ENCODE measurements at regions not wholly inside any gene's neighbourhood (a gene's known extent, or its start where the extent isn't known, plus 50 kb on each side); places are given as distances from the start of the nearest gene placed in this dataset.

GRCh38 chr16:52238710-52239109 lies 308.2 kb downstream of the TOX3 start:
- Histone ChIP-seq H2AFZ (ENCODE audit: low read length) (no peak overlapping the region), H3K9ac (ENCODE audit: low read length) (no peak overlapping the region), H3K4me3 (ENCODE audit: low read length) (no peak overlapping the region), H3K79me2 (ENCODE audit: low read length) (no peaks in the 10 kb centered on the region), H3K4me2 (ENCODE audit: low read depth, low read length, poor library complexity, severe bottlenecking) (no peak overlapping the region), H3K27ac (ENCODE audit: low read length) (no peak overlapping the region), H3K27me3 (ENCODE audit: low read length) (no peaks in the 10 kb centered on the region), H3K36me3 (ENCODE audit: insufficient read depth, low read length) (no peaks in the 10 kb centered on the region), H3K9me3 (ENCODE audit: low read length) (no peaks in the 10 kb centered on the region), H3K9me2 (replicated peaks; ENCODE audit: insufficient read depth, low read length) (no peaks in the 10 kb centered on the region), H3K4me1 (ENCODE audit: low read length) (no peaks in the 10 kb centered on the region), H4K20me1 (ENCODE audit: insufficient read depth, low read depth, low read length) (no peaks in the 10 kb centered on the region)
- DNase-seq, result no peak

- H3K4me2 ChIP-seq (ENCODE audit: low read depth, low read length, poor library complexity, severe bottlenecking), result no peak overlapping the region
- no peak overlapping the region for H2AFZ ChIP-seq (ENCODE audit: low read length)
- H4K20me1 ChIP-seq (ENCODE audit: insufficient read depth, low read depth, low read length), result no peaks in the 10 kb centered on the region
- H3K79me2 ChIP-seq (ENCODE audit: low read length), result no peaks in the 10 kb centered on the region
- no peaks in the 10 kb centered on the region for H3K4me1 ChIP-seq (ENCODE audit: low read length)
- no peak for DNase-seq
- H3K27ac ChIP-seq (ENCODE audit: low read length), result no peak overlapping the region
- H3K9me2 ChIP-seq (replicated peaks; ENCODE audit: insufficient read depth, low read length), result no peaks in the 10 kb centered on the region
- H3K9me3 ChIP-seq (ENCODE audit: low read length), result no peaks in the 10 kb centered on the region
- no peak overlapping the region for H3K9ac ChIP-seq (ENCODE audit: low read length)
- no peak overlapping the region for H3K4me3 ChIP-seq (ENCODE audit: low read length)
- no peaks in the 10 kb centered on the region for H3K36me3 ChIP-seq (ENCODE audit: insufficient read depth, low read length)
- no peaks in the 10 kb centered on the region for H3K27me3 ChIP-seq (ENCODE audit: low read length)
Measured at GRCh38 chr16:52237823-52238222, 309.1 kb downstream of the TOX3 start.

GRCh38 chr16:52235186-52235585 lies 311.8 kb downstream of the TOX3 start:
- no peaks in the 10 kb centered on the region for H3K9me3 ChIP-seq (ENCODE audit: low read length)
- DNase-seq, result no peak
- H3K4me2 ChIP-seq (ENCODE audit: low read depth, low read length, poor library complexity, severe bottlenecking), result no peak overlapping the region
- H3K36me3 ChIP-seq (ENCODE audit: insufficient read depth, low read length), result no peaks in the 10 kb centered on the region
- no peaks in the 10 kb centered on the region for H3K27me3 ChIP-seq (ENCODE audit: low read length)
- no peaks in the 10 kb centered on the region for H3K79me2 ChIP-seq (ENCODE audit: low read length)
- H4K20me1 ChIP-seq (ENCODE audit: insufficient read depth, low read depth, low read length), result no peaks in the 10 kb centered on the region
- no peak overlapping the region for H3K27ac ChIP-seq (ENCODE audit: low read length)
- no peaks in the 10 kb centered on the region for H3K4me1 ChIP-seq (ENCODE audit: low read length)
- H2AFZ ChIP-seq (ENCODE audit: low read length), result no peak overlapping the region
- no peak overlapping the region for H3K4me3 ChIP-seq (ENCODE audit: low read length)
- no peak overlapping the region for H3K9ac ChIP-seq (ENCODE audit: low read length)
- no peaks in the 10 kb centered on the region for H3K9me2 ChIP-seq (replicated peaks; ENCODE audit: insufficient read depth, low read length)

GRCh38 chr16:52234626-52235025 lies 312.3 kb downstream of the TOX3 start:
- H3K9me2 ChIP-seq (replicated peaks; ENCODE audit: insufficient read depth, low read length), result no peaks in the 10 kb centered on the region
- H3K27me3 ChIP-seq (ENCODE audit: low read length), result no peaks in the 10 kb centered on the region
- no peaks in the 10 kb centered on the region for H3K9me3 ChIP-seq (ENCODE audit: low read length)
- no peak overlapping the region for H3K27ac ChIP-seq (ENCODE audit: low read length)
- no peaks in the 10 kb centered on the region for H3K36me3 ChIP-seq (ENCODE audit: insufficient read depth, low read length)
- no peak overlapping the region for H3K4me3 ChIP-seq (ENCODE audit: low read length)
- DNase-seq, result no peak
- no peak overlapping the region for H3K4me2 ChIP-seq (ENCODE audit: low read depth, low read length, poor library complexity, severe bottlenecking)
- no peaks in the 10 kb centered on the region for H3K79me2 ChIP-seq (ENCODE audit: low read length)
- no peak overlapping the region for H3K9ac ChIP-seq (ENCODE audit: low read length)
- H2AFZ ChIP-seq (ENCODE audit: low read length), result no peak overlapping the region
- H4K20me1 ChIP-seq (ENCODE audit: insufficient read depth, low read depth, low read length), result no peaks in the 10 kb centered on the region
- no peaks in the 10 kb centered on the region for H3K4me1 ChIP-seq (ENCODE audit: low read length)

GRCh38 chr16:52229471-52229870 lies 317.5 kb downstream of the TOX3 start:
- no peak overlapping the region for H3K27ac ChIP-seq (ENCODE audit: low read length)
- H3K79me2 ChIP-seq (ENCODE audit: low read length), result no peaks in the 10 kb centered on the region
- H3K4me3 ChIP-seq (ENCODE audit: low read length), result no peak overlapping the region
- no peaks in the 10 kb centered on the region for H3K9me2 ChIP-seq (replicated peaks; ENCODE audit: insufficient read depth, low read length)
- H3K9me3 ChIP-seq (ENCODE audit: low read length), result no peaks in the 10 kb centered on the region
- no peak for DNase-seq
- H4K20me1 ChIP-seq (ENCODE audit: insufficient read depth, low read depth, low read length), result no peaks in the 10 kb centered on the region
- no peak overlapping the region for H3K4me2 ChIP-seq (ENCODE audit: low read depth, low read length, poor library complexity, severe bottlenecking)
- no peaks in the 10 kb centered on the region for H3K27me3 ChIP-seq (ENCODE audit: low read length)
- no peak overlapping the region for H2AFZ ChIP-seq (ENCODE audit: low read length)
- H3K36me3 ChIP-seq (ENCODE audit: insufficient read depth, low read length), result no peaks in the 10 kb centered on the region
- no peak overlapping the region for H3K9ac ChIP-seq (ENCODE audit: low read length)
- H3K4me1 ChIP-seq (ENCODE audit: low read length), result no peaks in the 10 kb centered on the region

- Histone ChIP-seq H3K4me1 (ENCODE audit: low read length) (no peaks in the 10 kb centered on the region), H3K4me2 (ENCODE audit: low read depth, low read length, poor library complexity, severe bottlenecking) (no peak overlapping the region), H3K9ac (ENCODE audit: low read length) (no peak overlapping the region), H3K36me3 (ENCODE audit: insufficient read depth, low read length) (no peaks in the 10 kb centered on the region), H3K4me3 (ENCODE audit: low read length) (no peak overlapping the region), H3K27me3 (ENCODE audit: low read length) (no peaks in the 10 kb centered on the region), H3K9me3 (ENCODE audit: low read length) (no peaks in the 10 kb centered on the region), H3K9me2 (replicated peaks; ENCODE audit: insufficient read depth, low read length) (no peaks in the 10 kb centered on the region), H2AFZ (ENCODE audit: low read length) (no peak overlapping the region), H3K27ac (ENCODE audit: low read length) (no peak overlapping the region), H4K20me1 (ENCODE audit: insufficient read depth, low read depth, low read length) (no peaks in the 10 kb centered on the region), H3K79me2 (ENCODE audit: low read length) (no peaks in the 10 kb centered on the region)
- DNase-seq, result no peak
Measured at GRCh38 chr16:52227851-52228250, 319.1 kb downstream of the TOX3 start.

GRCh38 chr16:52212841-52213240 lies 334.1 kb downstream of the TOX3 start:
- no peak for DNase-seq
- Histone ChIP-seq H3K9me3 (ENCODE audit: low read length) (no peaks in the 10 kb centered on the region), H3K9ac (ENCODE audit: low read length) (no peak overlapping the region), H3K4me1 (ENCODE audit: low read length) (no peaks in the 10 kb centered on the region), H3K4me2 (ENCODE audit: low read depth, low read length, poor library complexity, severe bottlenecking) (no peak overlapping the region), H4K20me1 (ENCODE audit: insufficient read depth, low read depth, low read length) (no peaks in the 10 kb centered on the region), H3K4me3 (ENCODE audit: low read length) (no peak overlapping the region), H3K9me2 (replicated peaks; ENCODE audit: insufficient read depth, low read length) (0 out of 2 replicates have a peak, but pooled peaks cover 5% of the 10 kb centered on the region), H3K27me3 (ENCODE audit: low read length) (no peaks in the 10 kb centered on the region), H3K27ac (ENCODE audit: low read length) (no peak overlapping the region), H3K79me2 (ENCODE audit: low read length) (no peaks in the 10 kb centered on the region), H3K36me3 (ENCODE audit: insufficient read depth, low read length) (no peaks in the 10 kb centered on the region), H2AFZ (ENCODE audit: low read length) (no peak overlapping the region)

- H3K4me3 ChIP-seq (ENCODE audit: low read length), result no peak overlapping the region
- H3K27me3 ChIP-seq (ENCODE audit: low read length), result no peaks in the 10 kb centered on the region
- no peaks in the 10 kb centered on the region for H3K9me3 ChIP-seq (ENCODE audit: low read length)
- DNase-seq, result no peak
- H3K9ac ChIP-seq (ENCODE audit: low read length), result no peak overlapping the region
- H3K4me2 ChIP-seq (ENCODE audit: low read depth, low read length, poor library complexity, severe bottlenecking), result no peak overlapping the region
- H3K36me3 ChIP-seq (ENCODE audit: insufficient read depth, low read length), result no peaks in the 10 kb centered on the region
- no peaks in the 10 kb centered on the region for H3K79me2 ChIP-seq (ENCODE audit: low read length)
- H4K20me1 ChIP-seq (ENCODE audit: insufficient read depth, low read depth, low read length), result no peaks in the 10 kb centered on the region
- no peak overlapping the region for H3K27ac ChIP-seq (ENCODE audit: low read length)
- H3K4me1 ChIP-seq (ENCODE audit: low read length), result no peaks in the 10 kb centered on the region
- no peak overlapping the region for H2AFZ ChIP-seq (ENCODE audit: low read length)
- 0 out of 2 replicates have a peak, but pooled peaks cover 5% of the 10 kb centered on the region for H3K9me2 ChIP-seq (replicated peaks; ENCODE audit: insufficient read depth, low read length)
Measured at GRCh38 chr16:52209227-52209626, 337.7 kb downstream of the TOX3 start.

- no peaks in the 10 kb centered on the region for H3K9me2 ChIP-seq (replicated peaks; ENCODE audit: insufficient read depth, low read length)
- no peak overlapping the region for H2AFZ ChIP-seq (ENCODE audit: low read length)
- H3K4me3 ChIP-seq (ENCODE audit: low read length), result no peak overlapping the region
- H3K4me1 ChIP-seq (ENCODE audit: low read length), result no peaks in the 10 kb centered on the region
- no peak overlapping the region for H3K4me2 ChIP-seq (ENCODE audit: low read depth, low read length, poor library complexity, severe bottlenecking)
- no peak overlapping the region for H3K9ac ChIP-seq (ENCODE audit: low read length)
- H3K9me3 ChIP-seq (ENCODE audit: low read length), result no peaks in the 10 kb centered on the region
- no peaks in the 10 kb centered on the region for H3K27me3 ChIP-seq (ENCODE audit: low read length)
- H3K79me2 ChIP-seq (ENCODE audit: low read length), result no peaks in the 10 kb centered on the region
- DNase-seq, result no peak
- H4K20me1 ChIP-seq (ENCODE audit: insufficient read depth, low read depth, low read length), result no peaks in the 10 kb centered on the region
- no peaks in the 10 kb centered on the region for H3K36me3 ChIP-seq (ENCODE audit: insufficient read depth, low read length)
- H3K27ac ChIP-seq (ENCODE audit: low read length), result no peak overlapping the region
Measured at GRCh38 chr16:52203096-52203495, 343.8 kb downstream of the TOX3 start.

All from Karpas-422 (cell line).